ENCODE measurements at regions not wholly inside any gene's neighbourhood (a gene's known extent, or its start where the extent isn't known, plus 50 kb on each side); places are given as distances from the start of the nearest gene placed in this dataset.

DNA sequence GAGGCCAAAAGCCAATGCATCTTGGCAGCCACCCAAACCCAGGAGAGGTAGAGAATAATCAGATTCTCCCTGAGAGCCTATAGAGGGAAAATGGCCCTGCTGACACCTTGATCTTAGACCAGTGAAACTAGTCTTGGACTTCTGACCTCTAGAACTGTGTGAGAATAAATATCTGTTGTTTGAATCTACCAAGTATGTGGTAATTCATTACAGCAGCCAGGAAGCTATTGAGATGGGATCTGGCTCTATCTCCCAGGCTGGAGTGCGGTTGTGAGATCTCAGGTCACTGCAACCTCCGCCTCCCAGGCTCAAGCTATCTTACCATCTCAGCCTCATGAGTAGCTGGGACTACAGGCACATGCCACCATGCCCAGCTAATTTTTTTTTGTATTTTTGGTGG lies 567.2 kb downstream of the MBD2 start:
- Mint-ChIP-seq H3K27ac (no peak overlapping the region), H3K27me3 (no peaks in the 10 kb centered on the region), H3K4me1 (no peaks in the 10 kb centered on the region), H3K9me3 (peaks cover 23 to 30% of the 10 kb centered on the region in 2 donors), H3K4me3 (no peak overlapping the region)
- DNase-seq (no peak), ATAC-seq (no peak)

GRCh38 chr18:53649621-53650020 lies 574.8 kb downstream of the MBD2 start:
- no peaks in the 10 kb centered on the region for H3K27me3 Mint-ChIP-seq
- H3K9me3 Mint-ChIP-seq, result peaks cover 5 to 12% of the 10 kb centered on the region in 2 donors
- no peak overlapping the region for H3K27ac Mint-ChIP-seq
- H3K4me3 Mint-ChIP-seq, result no peak overlapping the region
- ATAC-seq, result no peak
- H3K4me1 Mint-ChIP-seq, result no peaks in the 10 kb centered on the region
- no peak for DNase-seq

- no peak overlapping the region for H3K4me3 Mint-ChIP-seq
- H3K4me1 Mint-ChIP-seq, result no peaks in the 10 kb centered on the region
- H3K9me3 Mint-ChIP-seq, result peaks cover 10 to 16% of the 10 kb centered on the region in 2 donors
- no peaks in the 10 kb centered on the region for H3K27me3 Mint-ChIP-seq
- ATAC-seq, result no peak
- no peak for DNase-seq
- no peak overlapping the region for H3K27ac Mint-ChIP-seq
These were observed 579.5 kb downstream of the MBD2 start for GRCh38 chr18:53644799-53645471.

DNA sequence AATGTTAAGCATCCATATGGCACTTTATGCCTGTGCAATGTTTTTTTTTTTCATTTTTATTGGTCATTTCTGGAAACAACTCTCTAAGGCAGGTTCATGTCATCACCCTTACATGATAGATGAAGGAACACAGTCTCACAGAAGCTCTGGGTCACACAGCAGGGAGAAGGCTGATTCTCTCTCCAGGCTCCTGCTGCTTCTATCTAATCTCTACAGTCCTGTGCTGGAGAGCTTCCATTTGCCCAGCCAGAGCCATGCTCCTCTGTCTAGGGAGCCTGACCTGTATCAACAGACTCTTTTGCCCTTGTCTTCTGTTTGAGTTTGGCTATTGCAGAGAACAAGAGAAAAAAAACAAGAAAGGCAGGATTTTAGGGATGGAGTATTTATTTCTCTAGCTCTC lies 584.8 kb downstream of the MBD2 start:
- H3K9me3 Mint-ChIP-seq, result peaks cover 8 to 21% of the 10 kb centered on the region in 2 donors
- no peaks in the 10 kb centered on the region for H3K4me1 Mint-ChIP-seq
- H3K27me3 Mint-ChIP-seq, result no peaks in the 10 kb centered on the region
- no peak for ATAC-seq
- no peak for DNase-seq
- no peak overlapping the region for H3K4me3 Mint-ChIP-seq
- H3K27ac Mint-ChIP-seq, result no peak overlapping the region

DNA sequence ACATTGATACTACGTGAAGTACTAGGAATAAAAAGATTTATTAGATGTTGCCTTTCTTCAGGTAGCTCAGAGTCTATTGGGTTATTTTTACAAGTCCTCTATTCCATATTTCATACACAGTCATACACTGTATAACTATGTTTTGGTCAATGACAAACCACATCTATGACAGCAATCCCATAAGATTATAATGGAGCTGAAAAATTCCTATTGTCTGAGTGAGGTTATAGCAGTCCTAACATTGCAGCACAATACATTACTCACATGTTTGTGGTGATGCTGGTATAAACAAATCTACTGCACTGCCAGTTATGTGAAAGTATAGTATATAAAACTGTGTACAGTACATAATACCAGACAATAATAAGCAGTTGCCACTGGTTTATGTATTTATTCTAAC lies 595.1 kb downstream of the MBD2 start:
- peaks cover 25 to 43% of the 10 kb centered on the region in 2 donors for H3K9me3 Mint-ChIP-seq
- H3K27me3 Mint-ChIP-seq, result no peaks in the 10 kb centered on the region
- DNase-seq (no peak), ATAC-seq (no peak)
- no peaks in the 10 kb centered on the region for H3K4me1 Mint-ChIP-seq
- H3K4me3 Mint-ChIP-seq, result no peak overlapping the region
- no peak overlapping the region for H3K27ac Mint-ChIP-seq

DNA sequence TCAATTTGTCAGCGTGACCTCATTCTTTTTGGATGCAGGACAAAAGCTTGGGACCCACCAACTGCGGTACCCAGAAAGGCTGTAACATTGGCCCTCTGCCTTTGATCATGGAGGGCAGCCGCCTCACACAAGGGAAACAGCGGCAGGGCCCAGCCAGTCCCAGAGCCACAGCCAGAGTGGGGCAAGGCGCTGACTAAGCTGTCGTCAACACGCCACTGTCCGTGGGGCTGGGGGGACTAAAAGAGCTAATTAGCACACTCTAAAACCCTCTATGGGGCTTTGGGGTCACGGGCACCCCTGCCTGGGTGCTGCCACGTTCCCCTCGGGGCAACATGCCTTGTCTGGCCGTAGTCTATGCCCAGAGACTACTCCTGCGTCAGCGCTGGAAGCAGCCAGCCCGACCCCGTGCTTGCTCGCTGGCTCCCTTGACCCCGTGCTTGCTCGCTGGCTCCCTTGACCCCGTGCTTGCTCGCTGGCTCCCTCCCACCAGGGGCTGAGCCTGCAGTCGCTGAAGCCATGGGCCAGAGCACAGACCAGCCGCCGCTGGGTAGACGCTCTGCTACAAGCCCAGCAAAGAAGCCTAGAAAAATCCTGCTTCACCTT lies 598.4 kb downstream of the MBD2 start:
- DNase-seq (no peak), ATAC-seq (no peak)
- no peak overlapping the region for H3K27ac Mint-ChIP-seq
- no peaks in the 10 kb centered on the region for H3K27me3 Mint-ChIP-seq
- no peaks in the 10 kb centered on the region for H3K4me1 Mint-ChIP-seq
- peaks cover 12 to 24% of the 10 kb centered on the region in 2 donors for H3K9me3 Mint-ChIP-seq
- H3K4me3 Mint-ChIP-seq, result no peak overlapping the region

GRCh38 chr18:53610957-53611356 lies 613.5 kb downstream of the MBD2 start:
- Mint-ChIP-seq H3K27me3 (no peaks in the 10 kb centered on the region), H3K27ac (no peak overlapping the region), H3K9me3 (peaks cover 0 to 4% of the 10 kb centered on the region in 2 donors), H3K4me1 (no peaks in the 10 kb centered on the region), H3K4me3 (no peak overlapping the region)
- no peak for ATAC-seq
- no peak for DNase-seq

GRCh38 chr18:53606792-53607191 lies 617.7 kb downstream of the MBD2 start:
- DNase-seq (no peak), ATAC-seq (no peak)
- Mint-ChIP-seq H3K4me1 (no peaks in the 10 kb centered on the region), H3K27ac (no peak overlapping the region), H3K9me3 (peaks cover 0 to 4% of the 10 kb centered on the region in 2 donors), H3K4me3 (no peak overlapping the region), H3K27me3 (no peaks in the 10 kb centered on the region)

DNA sequence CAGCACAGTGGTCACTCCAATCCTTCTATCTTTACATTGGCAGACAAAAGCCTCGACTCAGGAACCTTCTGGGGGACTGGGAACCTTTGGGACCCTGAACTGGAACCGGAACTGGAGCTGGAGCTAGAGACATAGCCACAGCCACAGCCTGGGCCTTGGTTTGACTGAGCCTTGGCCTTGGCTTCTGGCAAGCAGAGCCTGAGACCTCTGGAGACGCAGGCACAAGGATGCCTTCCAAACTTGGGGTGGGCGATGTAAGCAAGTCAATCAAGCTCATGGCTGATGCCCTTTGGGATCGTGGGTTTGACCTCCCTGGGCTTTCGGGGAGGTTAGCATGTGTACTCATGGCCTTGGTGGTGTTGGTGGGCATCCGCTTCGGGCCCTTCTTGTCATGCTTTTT lies 619.3 kb downstream of the MBD2 start:
- DNase-seq (no peak), ATAC-seq (no peak)
- no peak overlapping the region for H3K4me3 Mint-ChIP-seq
- no peak overlapping the region for H3K27ac Mint-ChIP-seq
- no peaks in the 10 kb centered on the region for H3K9me3 Mint-ChIP-seq
- H3K4me1 Mint-ChIP-seq, result no peaks in the 10 kb centered on the region
- no peaks in the 10 kb centered on the region for H3K27me3 Mint-ChIP-seq

- no peak overlapping the region for H3K4me3 Mint-ChIP-seq
- no peak overlapping the region for H3K27ac Mint-ChIP-seq
- H3K9me3 Mint-ChIP-seq, result no peaks in the 10 kb centered on the region
- no peaks in the 10 kb centered on the region for H3K27me3 Mint-ChIP-seq
- DNase-seq, result no peak
- H3K4me1 Mint-ChIP-seq, result no peaks in the 10 kb centered on the region
- no peak for ATAC-seq
These were observed 621.2 kb downstream of the MBD2 start for GRCh38 chr18:53603276-53603675.

DNA sequence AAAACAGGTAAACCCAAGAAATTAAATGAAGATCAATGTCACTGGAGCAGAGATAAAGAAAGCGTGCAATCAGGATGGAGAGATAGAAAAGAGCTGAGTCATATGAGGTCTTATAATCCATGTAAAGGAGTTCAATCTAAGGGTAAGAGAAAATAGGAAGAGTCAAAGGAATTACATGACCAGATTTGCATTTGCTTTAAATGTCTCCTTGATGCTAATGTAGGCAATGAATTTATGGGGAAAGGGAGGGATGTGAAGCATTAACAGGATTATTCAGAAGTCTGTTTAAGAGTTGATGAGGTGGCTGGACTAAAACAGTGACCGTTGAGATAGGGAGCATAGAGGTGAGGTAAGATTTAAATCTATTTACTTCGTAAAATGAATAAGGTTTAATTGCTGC lies 623.1 kb downstream of the MBD2 start:
- H3K27me3 Mint-ChIP-seq, result no peaks in the 10 kb centered on the region
- no peaks in the 10 kb centered on the region for H3K9me3 Mint-ChIP-seq
- no peaks in the 10 kb centered on the region for H3K4me1 Mint-ChIP-seq
- no peak overlapping the region for H3K27ac Mint-ChIP-seq
- ATAC-seq, result no peak
- DNase-seq, result no peak
- H3K4me3 Mint-ChIP-seq, result no peak overlapping the region

GRCh38 chr18:53586923-53587322 lies 637.5 kb downstream of the MBD2 start:
- no peak for ATAC-seq
- Mint-ChIP-seq H3K4me3 (no peak overlapping the region), H3K4me1 (no peaks in the 10 kb centered on the region), H3K27ac (no peak overlapping the region), H3K27me3 (no peaks in the 10 kb centered on the region), H3K9me3 (peaks cover 0 to 14% of the 10 kb centered on the region in 2 donors)
- DNase-seq, result no peak

All from stimulated activated naive CD8-positive, alpha-beta T cell treated with anti-CD3 and anti-CD28 coated beads, Interleukin-15, amount 100 ng/mL, for 72 hours (primary cell).